ENCODE measurements at regions not wholly inside any gene's neighbourhood (a gene's known extent, or its start where the extent isn't known, plus 50 kb on each side); places are given as distances from the start of the nearest gene placed in this dataset.

DNA sequence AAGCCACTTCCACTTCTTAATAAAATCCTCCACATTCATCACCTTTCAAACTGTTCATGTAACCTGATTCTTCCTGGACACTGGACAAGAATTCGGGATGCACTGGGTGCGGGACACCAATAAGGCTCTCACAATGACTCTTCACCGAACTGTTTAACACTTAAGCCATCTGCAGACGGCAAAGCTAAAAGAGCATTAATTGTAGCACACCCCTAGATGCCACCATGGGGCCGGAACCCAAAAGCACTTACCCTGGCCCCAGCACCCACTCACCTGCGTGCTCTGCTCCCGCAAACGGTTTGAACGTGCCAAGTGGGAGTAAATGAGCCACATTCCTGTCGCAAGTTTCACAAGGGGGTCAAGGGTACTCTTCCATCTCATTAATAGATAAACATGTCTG is 254.3 kb upstream of the PRR20A start:
- TF ChIP-seq POLR2A (IDR thresholded peaks at IDR 0.05) (no peak), CTCF (IDR thresholded peaks at IDR 0.05) (no peak), EP300 (IDR thresholded peaks at IDR 0.05) (no peak)

Measured in sigmoid colon (tissue), 4 donors.